NCI-H1417 (cell line): ENCODE measurements at regions not wholly inside any gene's neighbourhood (a gene's known extent, or its start where the extent isn't known, plus 50 kb on each side); places are given as distances from the start of the nearest gene placed in this dataset.
A peak's percentile ranks its signal among the peaks of the same experiment; 100 is the strongest.
"Not testable (repeated sequence)": the region's sequence is repeated elsewhere in the genome, so short reads cannot be mapped to it uniquely, and the experiment has no call there.

Experiments used
- DNase-seq, 3 experiments: peaks; one replicate each; lab custom pipeline; 2025; lab: John Stamatoyannopoulos, UW

GRCh38 chr7:20839196-20839735 is 52.6 kb upstream of the SP8 start:
- DNase-seq: no peak

GRCh38 chr7:20839987-20840386 is 53.3 kb upstream of the SP8 start:
- DNase-seq: no peak

- no peak for DNase-seq
Observed at GRCh38 chr7:20846791-20847190, 60.1 kb upstream of the SP8 start.

- DNase-seq: no peak
Observed at GRCh38 chr7:20858951-20859350, 72.3 kb upstream of the SP8 start.

GRCh38 chr7:20861468-20861867 is 74.8 kb upstream of the SP8 start:
- DNase-seq: peak in 2 of 3 experiments; percentile 44 to 90

GRCh38 chr7:20862554-20862953 is 75.9 kb upstream of the SP8 start:
- peak in 1 of 3 experiments; percentile 25 for DNase-seq

GRCh38 chr7:20864221-20864620 is 77.5 kb upstream of the SP8 start:
- DNase-seq: no peak

- DNase-seq: no peak
Observed at GRCh38 chr7:20865684-20866083, 79.0 kb upstream of the SP8 start.

- no peak for DNase-seq
Observed at GRCh38 chr7:20870977-20871376, 84.3 kb upstream of the SP8 start.

- DNase-seq: peak in 1 of 3 experiments; percentile 68
Observed at GRCh38 chr7:20892776-20893175, 106.1 kb upstream of the SP8 start.

- no peak for DNase-seq
Observed at GRCh38 chr7:20894806-20895205, 108.1 kb upstream of the SP8 start.

GRCh38 chr7:20895563-20895962 is 108.9 kb upstream of the SP8 start:
- DNase-seq: no peak

GRCh38 chr7:20896996-20897395 is 110.3 kb upstream of the SP8 start:
- DNase-seq: no peak

- DNase-seq: peak in 1 of 3 experiments; percentile 57
Observed at GRCh38 chr7:20906801-20907453, 120.2 kb upstream of the SP8 start.

GRCh38 chr7:20911081-20911480 is 124.4 kb upstream of the SP8 start:
- no peak for DNase-seq

- DNase-seq: no peak
Observed at GRCh38 chr7:20913853-20914252, 127.2 kb upstream of the SP8 start.

- no peak for DNase-seq
Observed at GRCh38 chr7:20916311-20916710, 129.6 kb upstream of the SP8 start.

- no peak for DNase-seq
Observed at GRCh38 chr7:20917603-20918002, 130.9 kb upstream of the SP8 start.

GRCh38 chr7:20918156-20918555 is 131.5 kb upstream of the SP8 start:
- no peak for DNase-seq

- not testable (repeated sequence) for DNase-seq
Observed at GRCh38 chr7:20927178-20927577, 140.5 kb upstream of the SP8 start.

- DNase-seq: no peak
Observed at GRCh38 chr7:20927976-20928375, 141.3 kb upstream of the SP8 start.

- DNase-seq: no peak
Observed at GRCh38 chr7:20929199-20929598, 142.5 kb upstream of the SP8 start.

- DNase-seq: no peak
Observed at GRCh38 chr7:20931739-20932138, 145.1 kb upstream of the SP8 start.
